GM19452 (cell line): ENCODE measurements at regions not wholly inside any gene's neighbourhood (a gene's known extent, or its start where the extent isn't known, plus 50 kb on each side); places are given as distances from the start of the nearest gene placed in this dataset.

ENCODE experiments used
- ATAC-seq: cut with Tn5 transposase; IDR thresholded peaks from one replicate; pipeline ENCODE4 v1.9.1; 2021; ENCODE audit not compliant: unreplicated experiment

GRCh38 chr7:24472093-24472492 lies 101.2 kb upstream of the PALS2 start:
- ATAC-seq, result no peak

GRCh38 chr7:24475166-24475961 lies 97.9 kb upstream of the PALS2 start:
- no peak for ATAC-seq

GRCh38 chr7:24476227-24476626 lies 97.0 kb upstream of the PALS2 start:
- no peak for ATAC-seq

- ATAC-seq, result no peak
These were observed 95.7 kb upstream of the PALS2 start for GRCh38 chr7:24477398-24478136.

GRCh38 chr7:24478137-24478655 lies 95.1 kb upstream of the PALS2 start:
- no peak for ATAC-seq

- no peak for ATAC-seq
These were observed 92.8 kb upstream of the PALS2 start for GRCh38 chr7:24480501-24480900.

GRCh38 chr7:24483804-24484203 lies 89.4 kb upstream of the PALS2 start:
- no peak for ATAC-seq

- no peak for ATAC-seq
These were observed 80.7 kb upstream of the PALS2 start for GRCh38 chr7:24492576-24492975.

GRCh38 chr7:24494832-24495231 lies 78.4 kb upstream of the PALS2 start:
- no peak for ATAC-seq

GRCh38 chr7:24496036-24496435 lies 77.2 kb upstream of the PALS2 start:
- ATAC-seq, result no peak

- ATAC-seq, result no peak
These were observed 74.8 kb upstream of the PALS2 start for GRCh38 chr7:24498439-24498838.

- no peak for ATAC-seq
These were observed 73.4 kb upstream of the PALS2 start for GRCh38 chr7:24499871-24500270.

GRCh38 chr7:24500599-24500998 lies 72.7 kb upstream of the PALS2 start:
- no peak for ATAC-seq

GRCh38 chr7:24501009-24501408 lies 72.2 kb upstream of the PALS2 start:
- no peak for ATAC-seq

- no peak for ATAC-seq
These were observed 71.7 kb upstream of the PALS2 start for GRCh38 chr7:24501443-24502134.

- ATAC-seq, result no peak
These were observed 71.1 kb upstream of the PALS2 start for GRCh38 chr7:24502135-24502488.

GRCh38 chr7:24503506-24503905 lies 69.7 kb upstream of the PALS2 start:
- no peak for ATAC-seq

GRCh38 chr7:24504040-24504439 lies 69.2 kb upstream of the PALS2 start:
- ATAC-seq, result no peak

GRCh38 chr7:24504836-24505235 lies 68.4 kb upstream of the PALS2 start:
- ATAC-seq, result no peak

- ATAC-seq, result no peak
These were observed 67.3 kb upstream of the PALS2 start for GRCh38 chr7:24505968-24506367.

GRCh38 chr7:24508316-24508715 lies 64.9 kb upstream of the PALS2 start:
- no peak for ATAC-seq

GRCh38 chr7:24510759-24511158 lies 62.5 kb upstream of the PALS2 start:
- ATAC-seq, result no peak
